Activated CD8-positive, alpha-beta T cell treated with anti-CD3 and anti-CD28 coated beads for 36 hours (primary cell): ENCODE measurements at regions not wholly inside any gene's neighbourhood (a gene's known extent, or its start where the extent isn't known, plus 50 kb on each side); places are given as distances from the start of the nearest gene placed in this dataset.

ENCODE experiments used
- ATAC-seq: fragments of 200-7000 bp; cut with Tn5 transposase; one replicate; pipeline ENCODE4 v1.10.0; 2021; ENCODE audit warnings: mild to moderate bottlenecking, moderate library complexity
- CTCF ChIA-PET: fragments of 350-600 bp; sonication (Branson Sonifier 250); formaldehyde crosslinking; loops from one replicate; lab custom pipeline; 2021; ENCODE audit warnings: antibody characterized with exemption; lab: Charles Lee
- POLR2A ChIA-PET: fragments of 350-600 bp; sonication (Branson Sonifier 250); formaldehyde crosslinking; loops from one replicate; lab custom pipeline; 2021; ENCODE audit warnings: antibody characterized with exemption; lab: Charles Lee
- DNase-seq: peaks from one replicate; pipeline ENCODE4 v3.0.0-alpha.2; 2020
- H3K27ac Mint-ChIP-seq: one replicate; pipeline ENCODE4 v1.8.0; 2021; ENCODE audit warnings: mild to moderate bottlenecking, mixed read lengths
- H3K27me3 Mint-ChIP-seq: one replicate; pipeline ENCODE4 v1.8.0; 2021; ENCODE audit warnings: mixed read lengths
- H3K36me3 Mint-ChIP-seq: one replicate; pipeline ENCODE4 v1.8.0; 2021; ENCODE audit warnings: low read depth, mixed read lengths
- H3K4me1 Mint-ChIP-seq: one replicate; pipeline ENCODE4 v1.8.0; 2021; ENCODE audit warnings: low read depth, mixed read lengths
- H3K4me3 Mint-ChIP-seq: one replicate; pipeline ENCODE4 v1.8.0; 2021; ENCODE audit warnings: mild to moderate bottlenecking, moderate library complexity, mixed read lengths
- H3K9me3 Mint-ChIP-seq: one replicate; pipeline ENCODE4 v1.8.0; 2021; ENCODE audit warnings: mixed read lengths
- CTCF ChIP-seq: fragments of 200-600 bp; IDR thresholded peaks from one replicate; pipeline ENCODE4 v1.8.0; 2022; ENCODE audit warnings: antibody characterized with exemption, mild to moderate bottlenecking
- intact Hi-C: fragments of 100-400 bp; cut with micrococcal nuclease; formaldehyde crosslinking; loops from one replicate; pipeline ENCODE4 v1.10.0; 2022

- Mint-ChIP-seq H3K4me3 (no peak overlapping the region), H3K36me3 (no peaks in the 10 kb centered on the region), H3K27me3 (no peaks in the 10 kb centered on the region), H3K9me3 (no peaks in the 10 kb centered on the region), H3K4me1 (no peaks in the 10 kb centered on the region), H3K27ac (no peak overlapping the region)
- no peak for DNase-seq
- intact Hi-C loops: no loop called here
- POLR2A ChIA-PET: no interaction called here
- CTCF ChIA-PET: no interaction called here
- ATAC-seq: no peak
- TF ChIP-seq CTCF: no peak
Observed at GRCh38 chr17:77291591-77292386, 151.0 kb downstream of the SEC14L1 start.

- Mint-ChIP-seq H3K27ac (no peak overlapping the region), H3K9me3 (no peaks in the 10 kb centered on the region), H3K36me3 (no peaks in the 10 kb centered on the region), H3K4me3 (no peak overlapping the region), H3K27me3 (no peaks in the 10 kb centered on the region), H3K4me1 (peaks cover 2% of the 10 kb centered on the region)
- intact Hi-C loops: no loop called here
- DNase-seq (no peak), ATAC-seq (no peak)
- ChIA-PET CTCF (no interaction called here), POLR2A (no interaction called here)
- TF ChIP-seq CTCF: no peak
Observed at GRCh38 chr17:77294761-77295160, 154.0 kb downstream of the SEC14L1 start.

- ChIA-PET CTCF (no interaction called here), POLR2A (no interaction called here)
- no peak for TF ChIP-seq CTCF
- Mint-ChIP-seq H3K9me3 (no peaks in the 10 kb centered on the region), H3K27ac (no peak overlapping the region), H3K27me3 (no peaks in the 10 kb centered on the region), H3K36me3 (no peaks in the 10 kb centered on the region), H3K4me3 (no peak overlapping the region), H3K4me1 (peaks cover 2% of the 10 kb centered on the region)
- DNase-seq (no peak), ATAC-seq (no peak)
- intact Hi-C loops: no loop called here
Observed at GRCh38 chr17:77295241-77295853, 154.6 kb downstream of the SEC14L1 start.

- ChIA-PET CTCF (no interaction called here), POLR2A (no interaction called here)
- H3K4me1 Mint-ChIP-seq: peaks cover 2% of the 10 kb centered on the region
- no peak overlapping the region for H3K4me3 Mint-ChIP-seq
- ATAC-seq (no peak), DNase-seq (no peak)
- no peaks in the 10 kb centered on the region for H3K27me3 Mint-ChIP-seq
- no peaks in the 10 kb centered on the region for H3K9me3 Mint-ChIP-seq
- no peaks in the 10 kb centered on the region for H3K36me3 Mint-ChIP-seq
- intact Hi-C loops: no loop called here
- no peak overlapping the region for H3K27ac Mint-ChIP-seq
- no peak for TF ChIP-seq CTCF
Observed at GRCh38 chr17:77296769-77297409, 156.1 kb downstream of the SEC14L1 start.
